Liver (tissue), 3 donors: ENCODE measurements at regions not wholly inside any gene's neighbourhood (a gene's known extent, or its start where the extent isn't known, plus 50 kb on each side); places are given as distances from the start of the nearest gene placed in this dataset.

Source experiments
- GABPA ChIP-seq, 2 donors: IDR thresholded peaks in 1 of 2; conservative IDR thresholded peaks in 1 of 2; 2 replicates each; pipeline ENCODE4 v1.6.1; 2016; ENCODE audit warnings: antibody characterized with exemption in 2 of 2, mild to moderate bottlenecking in 1 of 2, moderate library complexity in 1 of 2
- HNF4A ChIP-seq, 2 donors: conservative IDR thresholded peaks; 2 replicates each; pipeline ENCODE4 v1.6.1; 2016; ENCODE audit warnings: antibody characterized with exemption in 2 of 2, mild to moderate bottlenecking in 2 of 2
- JUND ChIP-seq, 2 donors: IDR thresholded peaks; 2 replicates each; pipeline ENCODE4 v1.6.1; 2016; ENCODE audit warnings: antibody characterized with exemption in 2 of 2
- RAD21 ChIP-seq, 2 donors: IDR thresholded peaks; 2 replicates each; pipeline ENCODE4 v1.6.1; 2016; ENCODE audit warnings: antibody characterized with exemption in 2 of 2, mild to moderate bottlenecking in 2 of 2
- RXRA ChIP-seq, 2 donors: IDR thresholded peaks; 2 replicates each; pipeline ENCODE4 v1.6.1; 2017 to 2018; ENCODE audit warnings: antibody characterized with exemption in 2 of 2, mild to moderate bottlenecking in 1 of 2
- SP1 ChIP-seq: IDR thresholded peaks from 2 replicates; pipeline ENCODE4 v1.6.1; 2018; ENCODE audit warnings: antibody characterized with exemption, mild to moderate bottlenecking
- TAF1 ChIP-seq: conservative IDR thresholded peaks from 2 replicates; pipeline ENCODE4 v1.6.1; 2016; ENCODE audit warnings: antibody characterized with exemption, mild to moderate bottlenecking
- YY1 ChIP-seq: IDR thresholded peaks from 2 replicates; pipeline ENCODE4 v1.6.1; 2016; ENCODE audit warnings: antibody characterized with exemption, mild to moderate bottlenecking
- TF ChIP-seq, protein P1 (sequence below): fragments of 150-350 bp; IDR thresholded peaks from 2 replicates; pipeline ENCODE4 v1.5.1; 2017; ENCODE audit warnings: improper control_type of control experiment, low read depth, low read length; ENCODE audit not compliant: missing input control
- TF ChIP-seq, protein P2 (sequence below): IDR thresholded peaks from 2 replicates; pipeline ENCODE4 v1.6.1; 2016; ENCODE audit warnings: antibody characterized with exemption, mild to moderate bottlenecking
- TF ChIP-seq, protein P3 (sequence below): IDR thresholded peaks from 2 replicates; pipeline ENCODE4 v1.6.1; 2016; ENCODE audit warnings: antibody characterized with exemption
- TF ChIP-seq, protein P4 (sequence below): IDR thresholded peaks from 2 replicates; pipeline ENCODE4 v1.6.1; 2016; ENCODE audit warnings: antibody characterized with exemption
- donor health status: healthy.
- donor health status: healthy.

DNA sequence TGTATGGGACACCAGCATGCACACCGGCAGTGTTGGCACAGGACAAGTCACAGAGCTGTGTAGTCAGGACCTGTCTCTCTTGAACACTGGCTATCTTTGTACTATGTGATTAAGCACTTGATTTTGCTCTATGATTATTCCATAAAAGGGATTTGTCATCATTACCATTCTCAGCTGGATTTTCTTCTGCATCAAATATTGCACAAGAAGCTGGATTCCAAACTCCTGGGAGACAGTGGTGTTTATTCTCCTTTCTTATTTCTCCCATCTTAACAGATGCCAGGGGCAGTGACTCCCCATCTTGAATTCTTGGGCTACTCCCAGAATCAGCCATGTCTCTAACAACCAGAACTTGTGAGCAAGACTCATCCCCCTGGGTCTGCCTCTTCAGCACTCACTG is 62.5 kb upstream of the GNAZ start:
- TF ChIP-seq, protein P1, sequence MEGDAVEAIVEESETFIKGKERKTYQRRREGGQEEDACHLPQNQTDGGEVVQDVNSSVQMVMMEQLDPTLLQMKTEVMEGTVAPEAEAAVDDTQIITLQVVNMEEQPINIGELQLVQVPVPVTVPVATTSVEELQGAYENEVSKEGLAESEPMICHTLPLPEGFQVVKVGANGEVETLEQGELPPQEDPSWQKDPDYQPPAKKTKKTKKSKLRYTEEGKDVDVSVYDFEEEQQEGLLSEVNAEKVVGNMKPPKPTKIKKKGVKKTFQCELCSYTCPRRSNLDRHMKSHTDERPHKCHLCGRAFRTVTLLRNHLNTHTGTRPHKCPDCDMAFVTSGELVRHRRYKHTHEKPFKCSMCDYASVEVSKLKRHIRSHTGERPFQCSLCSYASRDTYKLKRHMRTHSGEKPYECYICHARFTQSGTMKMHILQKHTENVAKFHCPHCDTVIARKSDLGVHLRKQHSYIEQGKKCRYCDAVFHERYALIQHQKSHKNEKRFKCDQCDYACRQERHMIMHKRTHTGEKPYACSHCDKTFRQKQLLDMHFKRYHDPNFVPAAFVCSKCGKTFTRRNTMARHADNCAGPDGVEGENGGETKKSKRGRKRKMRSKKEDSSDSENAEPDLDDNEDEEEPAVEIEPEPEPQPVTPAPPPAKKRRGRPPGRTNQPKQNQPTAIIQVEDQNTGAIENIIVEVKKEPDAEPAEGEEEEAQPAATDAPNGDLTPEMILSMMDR: no peak
- TF ChIP-seq, protein P2, sequence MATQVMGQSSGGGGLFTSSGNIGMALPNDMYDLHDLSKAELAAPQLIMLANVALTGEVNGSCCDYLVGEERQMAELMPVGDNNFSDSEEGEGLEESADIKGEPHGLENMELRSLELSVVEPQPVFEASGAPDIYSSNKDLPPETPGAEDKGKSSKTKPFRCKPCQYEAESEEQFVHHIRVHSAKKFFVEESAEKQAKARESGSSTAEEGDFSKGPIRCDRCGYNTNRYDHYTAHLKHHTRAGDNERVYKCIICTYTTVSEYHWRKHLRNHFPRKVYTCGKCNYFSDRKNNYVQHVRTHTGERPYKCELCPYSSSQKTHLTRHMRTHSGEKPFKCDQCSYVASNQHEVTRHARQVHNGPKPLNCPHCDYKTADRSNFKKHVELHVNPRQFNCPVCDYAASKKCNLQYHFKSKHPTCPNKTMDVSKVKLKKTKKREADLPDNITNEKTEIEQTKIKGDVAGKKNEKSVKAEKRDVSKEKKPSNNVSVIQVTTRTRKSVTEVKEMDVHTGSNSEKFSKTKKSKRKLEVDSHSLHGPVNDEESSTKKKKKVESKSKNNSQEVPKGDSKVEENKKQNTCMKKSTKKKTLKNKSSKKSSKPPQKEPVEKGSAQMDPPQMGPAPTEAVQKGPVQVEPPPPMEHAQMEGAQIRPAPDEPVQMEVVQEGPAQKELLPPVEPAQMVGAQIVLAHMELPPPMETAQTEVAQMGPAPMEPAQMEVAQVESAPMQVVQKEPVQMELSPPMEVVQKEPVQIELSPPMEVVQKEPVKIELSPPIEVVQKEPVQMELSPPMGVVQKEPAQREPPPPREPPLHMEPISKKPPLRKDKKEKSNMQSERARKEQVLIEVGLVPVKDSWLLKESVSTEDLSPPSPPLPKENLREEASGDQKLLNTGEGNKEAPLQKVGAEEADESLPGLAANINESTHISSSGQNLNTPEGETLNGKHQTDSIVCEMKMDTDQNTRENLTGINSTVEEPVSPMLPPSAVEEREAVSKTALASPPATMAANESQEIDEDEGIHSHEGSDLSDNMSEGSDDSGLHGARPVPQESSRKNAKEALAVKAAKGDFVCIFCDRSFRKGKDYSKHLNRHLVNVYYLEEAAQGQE: no peak
- no peak for TF ChIP-seq TAF1
- TF ChIP-seq, protein P3, sequence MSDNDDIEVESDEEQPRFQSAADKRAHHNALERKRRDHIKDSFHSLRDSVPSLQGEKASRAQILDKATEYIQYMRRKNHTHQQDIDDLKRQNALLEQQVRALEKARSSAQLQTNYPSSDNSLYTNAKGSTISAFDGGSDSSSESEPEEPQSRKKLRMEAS: no peak
- no peak for TF ChIP-seq JUND (IDR thresholded peaks at IDR 0.05)
- TF ChIP-seq, protein P4, sequence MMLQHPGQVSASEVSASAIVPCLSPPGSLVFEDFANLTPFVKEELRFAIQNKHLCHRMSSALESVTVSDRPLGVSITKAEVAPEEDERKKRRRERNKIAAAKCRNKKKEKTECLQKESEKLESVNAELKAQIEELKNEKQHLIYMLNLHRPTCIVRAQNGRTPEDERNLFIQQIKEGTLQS: no peak
- no peak for TF ChIP-seq YY1
- no peak for TF ChIP-seq HNF4A (conservative IDR thresholded peaks at IDR 0.05)
- no peak for TF ChIP-seq GABPA (IDR thresholded peaks at IDR 0.05 in 1 of 2, conservative IDR thresholded peaks at IDR 0.05 in 1 of 2)
- no peak for TF ChIP-seq SP1
- no peak for TF ChIP-seq RXRA (IDR thresholded peaks at IDR 0.05)
- no peak for TF ChIP-seq RAD21 (IDR thresholded peaks at IDR 0.05)
